Vagina (tissue), 2 donors: ENCODE measurements at regions not wholly inside any gene's neighbourhood (a gene's known extent, or its start where the extent isn't known, plus 50 kb on each side); places are given as distances from the start of the nearest gene placed in this dataset.

Source experiments
- CTCF ChIP-seq, 3 experiments: fragments of 450-650 bp in 2 of 3; fragments of 200-600 bp in 1 of 3; sonication (generic) in 1 of 3; IDR thresholded peaks; one replicate each; pipeline ENCODE4 v1.5.1; 2017 to 2019; ENCODE audit warnings: antibody characterized with exemption in 3 of 3, mild to moderate bottlenecking in 2 of 3, moderate library complexity in 2 of 3
- POLR2A ChIP-seq, 2 donors: fragments of 450-650 bp; IDR thresholded peaks; one replicate each; pipeline ENCODE4 v1.6.1; 2017; ENCODE audit warnings: antibody characterized with exemption in 2 of 2, mild to moderate bottlenecking in 2 of 2, moderate library complexity in 2 of 2
- POLR2AphosphoS5 ChIP-seq, 2 donors: sonication (generic); formaldehyde crosslinking; IDR thresholded peaks; one replicate each; pipeline ENCODE4 v1.9.0; 2017; ENCODE audit warnings: antibody characterized with exemption in 2 of 2, mild to moderate bottlenecking in 2 of 2, low read depth in 1 of 2; ENCODE audit not compliant: insufficient read depth in 1 of 2

- TF ChIP-seq POLR2A (IDR thresholded peaks at IDR 0.05) (no peak), CTCF (IDR thresholded peaks at IDR 0.05) (no peak), POLR2AphosphoS5 (IDR thresholded peaks at IDR 0.05; ENCODE audit: insufficient read depth in 1 of 2, low read depth in 1 of 2) (no peak)
Observed at GRCh38 chr4:33088713-33089112, 2368.5 kb downstream of the PCDH7 start.
